GM18951 (cell line): ENCODE measurements at regions not wholly inside any gene's neighbourhood (a gene's known extent, or its start where the extent isn't known, plus 50 kb on each side); places are given as distances from the start of the nearest gene placed in this dataset.
"Not testable (repeated sequence)": the region's sequence is repeated elsewhere in the genome, so short reads cannot be mapped to it uniquely, and the experiment has no call there.

Experiments used
- POLR2A ChIP-seq: IDR thresholded peaks from 4 replicates; pipeline ENCODE4 v1.6.1; 2011; ENCODE audit warnings: mild to moderate bottlenecking; ENCODE audit not compliant: insufficient read length, insufficient read depth; ENCODE audit errors: extremely low read depth
- in situ Hi-C: fragments of 300-500 bp; cut with MboI; formaldehyde crosslinking; loops from one replicate; pipeline ENCODE4 v1.12.0; 2022; ENCODE audit warnings: low sequenced_read_pairs, mixed read lengths, inconsistent platforms; ENCODE audit not compliant: unreplicated experiment

- TF ChIP-seq POLR2A: no peak
- in situ Hi-C loops: no loop called here
Measured at GRCh38 chr4:72761368-72762038, 192.5 kb upstream of the ADAMTS3 start.

- in situ Hi-C loops: not testable (repeated sequence)
Measured at GRCh38 chr4:72753414-72753813, 184.4 kb upstream of the ADAMTS3 start.

GRCh38 chr4:72744103-72744725, 175.2 kb upstream of the ADAMTS3 start:
- TF ChIP-seq POLR2A: no peak
- in situ Hi-C loops: no loop called here

GRCh38 chr4:72743078-72743477, 174.1 kb upstream of the ADAMTS3 start:
- TF ChIP-seq POLR2A: no peak
- in situ Hi-C loops: no loop called here

- TF ChIP-seq POLR2A: no peak
- in situ Hi-C loops: no loop called here
Measured at GRCh38 chr4:72715299-72715698, 146.3 kb upstream of the ADAMTS3 start.

- in situ Hi-C loops: no loop called here
- no peak for TF ChIP-seq POLR2A
Measured at GRCh38 chr4:72714482-72715279, 145.7 kb upstream of the ADAMTS3 start.

GRCh38 chr4:72712997-72713396, 144.0 kb upstream of the ADAMTS3 start:
- in situ Hi-C loops: no loop called here
- no peak for TF ChIP-seq POLR2A

GRCh38 chr4:72709475-72709874, 140.5 kb upstream of the ADAMTS3 start:
- no peak for TF ChIP-seq POLR2A
- in situ Hi-C loops: loop anchor here (10.0 kb wide), 1 partner anchor 305 kb away; no protein-coding TSS in a partner anchor

GRCh38 chr4:72706684-72707083, 137.7 kb upstream of the ADAMTS3 start:
- in situ Hi-C loops: loop anchor here (10.0 kb wide), 1 partner anchor 308 kb away; no protein-coding TSS in a partner anchor
- no peak for TF ChIP-seq POLR2A

GRCh38 chr4:72704925-72705640, 136.1 kb upstream of the ADAMTS3 start:
- in situ Hi-C loops: loop anchor here (10.0 kb wide), 1 partner anchor 310 kb away; no protein-coding TSS in a partner anchor

- in situ Hi-C loops: loop anchor here (10.0 kb wide), 1 partner anchor 312 kb away; no protein-coding TSS in a partner anchor
- no peak for TF ChIP-seq POLR2A
Measured at GRCh38 chr4:72702948-72703347, 133.9 kb upstream of the ADAMTS3 start.

GRCh38 chr4:72701987-72702819, 133.2 kb upstream of the ADAMTS3 start:
- TF ChIP-seq POLR2A: no peak
- in situ Hi-C loops: loop anchor here (10.0 kb wide), 1 partner anchor 313 kb away; no protein-coding TSS in a partner anchor
